H1 (cell line): ENCODE measurements at regions not wholly inside any gene's neighbourhood (a gene's known extent, or its start where the extent isn't known, plus 50 kb on each side); places are given as distances from the start of the nearest gene placed in this dataset.

Experiments
- BRCA1 ChIP-seq: IDR thresholded peaks from 2 replicates; pipeline ENCODE4 v1.6.1; 2012; ENCODE audit warnings: low read depth, low read length, improper control_type of control experiment
- E2F6 ChIP-seq: IDR thresholded peaks from 2 replicates; pipeline ENCODE4 v1.6.1; 2012; ENCODE audit warnings: inconsistent platforms
- RFX5 ChIP-seq: IDR thresholded peaks from 2 replicates; pipeline ENCODE4 v1.6.1; 2011; ENCODE audit warnings: low read depth, low read length, improper control_type of control experiment, borderline replicate concordance

GRCh38 chr2:181760521-181760920 lies 80.2 kb upstream of the NEUROD1 start (continued):
- TF ChIP-seq E2F6 (no peak), BRCA1 (no peak), RFX5 (no peak)
- TF ChIP-seq, all 59 proteins: peak for 0
